ENCODE measurements at regions not wholly inside any gene's neighbourhood (a gene's known extent, or its start where the extent isn't known, plus 50 kb on each side); places are given as distances from the start of the nearest gene placed in this dataset.

DNA sequence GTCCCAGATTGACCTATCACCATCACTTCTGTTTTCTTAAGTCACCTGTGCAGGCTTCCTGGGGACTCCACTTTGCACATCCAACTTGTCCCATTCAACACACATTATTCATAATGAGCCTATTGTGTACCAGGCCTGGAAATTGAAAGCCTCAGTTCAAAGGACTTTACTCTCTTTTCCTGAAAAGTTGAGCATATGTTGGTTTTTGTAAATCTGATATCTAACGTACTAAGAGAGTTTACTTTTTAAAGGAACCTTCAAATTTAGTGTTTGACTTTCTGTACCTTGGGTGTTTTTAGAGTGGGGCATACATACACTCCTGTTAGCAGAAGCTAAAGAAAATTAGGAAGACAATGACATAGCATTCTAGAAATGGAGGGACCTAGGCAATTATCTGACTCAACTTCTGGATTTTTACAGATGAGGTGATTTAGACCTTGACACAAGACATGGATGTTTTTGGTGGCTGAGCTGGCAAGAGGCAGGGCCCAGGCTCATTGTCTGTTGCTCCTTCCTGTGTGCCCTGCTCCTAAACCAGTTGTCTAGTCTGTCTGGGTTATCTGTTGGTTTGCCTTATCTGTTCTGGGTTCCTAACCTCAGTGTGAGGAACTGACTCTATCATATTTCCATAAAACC lies 336.5 kb downstream of the RPS6KC1 start:
- no peak overlapping the region for H3K4me3 ChIP-seq
- 72% methylated on average over 1 of the region's 1 CpG for WGBS
- no peak for DNase-seq (ENCODE audit: extremely low spot score)
- H3K27ac ChIP-seq (replicated peaks in 1 of 4) = no peak overlapping the region
- no peak for TF ChIP-seq POLR2AphosphoS5 (IDR thresholded peaks at IDR 0.05)
- no peak for TF ChIP-seq EP300 (IDR thresholded peaks at IDR 0.05)
- no peak for TF ChIP-seq POLR2A (IDR thresholded peaks at IDR 0.05; ENCODE audit: low read depth)
- TF ChIP-seq CTCF (IDR thresholded peaks at IDR 0.05) = no peak
- no peaks in the 10 kb centered on the region for H3K36me3 ChIP-seq
- intact Hi-C loops (cut with DNase I) = no loop called here
- peaks cover 0 to 7% (median 0%) of the 10 kb centered on the region in 4 donors for H3K9me3 ChIP-seq
- H3K4me1 ChIP-seq = no peaks in the 10 kb centered on the region
- H3K27me3 ChIP-seq = no peaks in the 10 kb centered on the region

- TF ChIP-seq POLR2AphosphoS5 (IDR thresholded peaks at IDR 0.05) = no peak
- TF ChIP-seq CTCF (IDR thresholded peaks at IDR 0.05) = no peak
- no peak for TF ChIP-seq EP300 (IDR thresholded peaks at IDR 0.05)
- TF ChIP-seq POLR2A (IDR thresholded peaks at IDR 0.05; ENCODE audit: low read depth) = no peak
- Histone ChIP-seq H3K36me3 (no peaks in the 10 kb centered on the region), H3K9me3 (peaks cover 0 to 7% (median 0%) of the 10 kb centered on the region in 4 donors), H3K4me3 (no peak overlapping the region), H3K4me1 (no peaks in the 10 kb centered on the region), H3K27ac (replicated peaks in 1 of 4) (no peak overlapping the region), H3K27me3 (no peaks in the 10 kb centered on the region)
- 96% methylated on average over 3 of the region's 7 CpGs for WGBS
- intact Hi-C loops (cut with DNase I) = no loop called here
- DNase-seq (ENCODE audit: extremely low spot score) = no peak
Observed at GRCh38 chr1:213388199-213388598, 337.2 kb downstream of the RPS6KC1 start.

- Histone ChIP-seq H3K27me3 (no peaks in the 10 kb centered on the region), H3K4me3 (no peak overlapping the region), H3K27ac (replicated peaks in 1 of 4) (no peak overlapping the region), H3K4me1 (no peaks in the 10 kb centered on the region), H3K9me3 (no peaks in the 10 kb centered on the region), H3K36me3 (no peaks in the 10 kb centered on the region)
- WGBS = 84% methylated on average over 10 of the region's 20 CpGs
- TF ChIP-seq POLR2A (IDR thresholded peaks at IDR 0.05; ENCODE audit: low read depth) (no peak), CTCF (IDR thresholded peaks at IDR 0.05) (no peak), EP300 (IDR thresholded peaks at IDR 0.05) (no peak), POLR2AphosphoS5 (IDR thresholded peaks at IDR 0.05) (no peak)
- no peak for DNase-seq (ENCODE audit: extremely low spot score)
- intact Hi-C loops (cut with DNase I) = no loop called here
Observed at GRCh38 chr1:213389061-213389581, 338.1 kb downstream of the RPS6KC1 start.

GRCh38 chr1:213391445-213391844 lies 340.4 kb downstream of the RPS6KC1 start:
- no peaks in the 10 kb centered on the region for H3K36me3 ChIP-seq
- H3K27me3 ChIP-seq = no peaks in the 10 kb centered on the region
- no peak for TF ChIP-seq CTCF (IDR thresholded peaks at IDR 0.05)
- no peaks in the 10 kb centered on the region for H3K9me3 ChIP-seq
- no peak overlapping the region for H3K27ac ChIP-seq (replicated peaks in 1 of 4)
- intact Hi-C loops (cut with DNase I) = no loop called here
- no peaks in the 10 kb centered on the region for H3K4me1 ChIP-seq
- no peak for DNase-seq (ENCODE audit: extremely low spot score)
- H3K4me3 ChIP-seq = no peak overlapping the region

DNA sequence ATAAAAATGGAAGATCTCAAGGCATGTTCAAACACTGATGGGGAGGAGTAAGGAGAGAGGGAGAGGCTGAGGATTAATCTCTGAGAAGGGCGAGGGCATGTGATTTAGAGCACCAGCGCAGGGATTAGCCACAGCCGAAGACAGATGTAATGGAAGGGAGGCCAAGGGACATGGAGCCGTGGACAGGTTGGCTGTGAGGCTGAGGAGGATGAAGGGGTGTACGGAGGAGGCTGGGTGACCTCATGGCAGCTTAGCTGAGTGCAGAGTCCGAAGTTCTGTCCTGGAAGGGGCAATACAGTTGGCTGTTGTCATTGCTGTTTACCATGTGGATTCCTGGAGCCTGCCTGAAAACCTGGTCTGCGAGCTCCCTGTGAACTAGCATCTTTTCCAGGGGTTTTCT lies 342.8 kb downstream of the RPS6KC1 start:
- H3K4me3 ChIP-seq = no peak overlapping the region
- DNase-seq (ENCODE audit: extremely low spot score) = no peak
- H3K9me3 ChIP-seq = no peaks in the 10 kb centered on the region
- no peaks in the 10 kb centered on the region for H3K4me1 ChIP-seq
- no peaks in the 10 kb centered on the region for H3K36me3 ChIP-seq
- H3K27me3 ChIP-seq = no peaks in the 10 kb centered on the region
- H3K27ac ChIP-seq (replicated peaks in 1 of 4) = no peak overlapping the region
- intact Hi-C loops (cut with DNase I) = no loop called here
- TF ChIP-seq CTCF (IDR thresholded peaks at IDR 0.05) (no peak), POLR2A (IDR thresholded peaks at IDR 0.05; ENCODE audit: low read depth) (no peak), POLR2AphosphoS5 (IDR thresholded peaks at IDR 0.05) (no peak), EP300 (IDR thresholded peaks at IDR 0.05) (no peak)
- 92% methylated on average over 7 of the region's 7 CpGs for WGBS
